Left lung (tissue), 4 donors: ENCODE measurements at regions not wholly inside any gene's neighbourhood (a gene's known extent, or its start where the extent isn't known, plus 50 kb on each side); places are given as distances from the start of the nearest gene placed in this dataset.

Source experiments
- ATAC-seq: fragments of 200-7000 bp; cut with Tn5 transposase; one replicate; pipeline ENCODE4 v1.9.1; 2020; ENCODE audit warnings: moderate library complexity
- DNase-seq, 4 donors: peaks; one replicate each; pipeline ENCODE4 v3.0.0-alpha.2; 2013 to 2020
- H3K27ac ChIP-seq, 2 donors: fragments of 200-600 bp; sonication (generic) in 1 of 2; one replicate each; pipeline versions ENCODE4 v1.5.0 to v1.8.0; 2020 to 2021
- H3K27me3 ChIP-seq, 2 donors: fragments of 200-600 bp; sonication (generic) in 1 of 2; one replicate each; pipeline versions ENCODE4 v1.5.0 to v1.8.0; 2020 to 2021
- H3K36me3 ChIP-seq, 2 donors: fragments of 200-600 bp; sonication (generic) in 1 of 2; one replicate each; pipeline versions ENCODE4 v1.5.0 to v1.8.0; 2020 to 2021
- H3K4me1 ChIP-seq, 2 donors: fragments of 200-600 bp; one replicate each; pipeline ENCODE4 v1.8.0; 2021
- H3K4me3 ChIP-seq, 2 donors: fragments of 200-600 bp; sonication (generic) in 1 of 2; one replicate each; pipeline versions ENCODE4 v1.5.0 to v1.8.0; 2020 to 2021; ENCODE audit warnings: mild to moderate bottlenecking in 1 of 2
- H3K9me3 ChIP-seq, 2 donors: fragments of 200-600 bp; sonication (generic) in 1 of 2; one replicate each; pipeline versions ENCODE4 v1.5.0 to v1.8.0; 2020 to 2021
- CTCF ChIP-seq, 2 donors: fragments of 200-600 bp; sonication (generic) in 1 of 2; IDR thresholded peaks; one replicate each; pipeline versions ENCODE4 v1.5.0 to v1.8.0; 2021; ENCODE audit warnings: antibody characterized with exemption in 2 of 2
- intact Hi-C, 2 donors: fragments of 100-400 bp; cut with DNase I; formaldehyde crosslinking; loops; one replicate each; pipeline versions ENCODE4 v1.11.2 to v1.14.2; 2022
- donor health status: DM: no; HTN: yes; CAD: no.
- donor health status: DM: no; HTN: no; CAD: no.

GRCh38 chrX:6640727-6641126, 105.8 kb upstream of the VCX3A start:
- H3K9me3 ChIP-seq: no peaks in the 10 kb centered on the region
- no peak for TF ChIP-seq CTCF (IDR thresholded peaks at IDR 0.05)
- H3K27ac ChIP-seq: no peak overlapping the region
- H3K27me3 ChIP-seq: no peaks in the 10 kb centered on the region
- ATAC-seq (no peak), DNase-seq (no peak)
- intact Hi-C loops: no loop called here
- H3K36me3 ChIP-seq: no peaks in the 10 kb centered on the region
- no peaks in the 10 kb centered on the region for H3K4me1 ChIP-seq
- no peak overlapping the region for H3K4me3 ChIP-seq

- Histone ChIP-seq H3K4me1 (no peaks in the 10 kb centered on the region), H3K27me3 (no peaks in the 10 kb centered on the region), H3K4me3 (no peak overlapping the region), H3K36me3 (no peaks in the 10 kb centered on the region), H3K27ac (no peak overlapping the region), H3K9me3 (peaks cover 0 to 2% of the 10 kb centered on the region in 2 donors)
- DNase-seq: no peak
- intact Hi-C loops: no loop called here
- no peak for ATAC-seq
- no peak for TF ChIP-seq CTCF (IDR thresholded peaks at IDR 0.05)
Measured at GRCh38 chrX:6614506-6614905, 79.6 kb upstream of the VCX3A start.

- DNase-seq (no peak), ATAC-seq (no peak)
- H3K9me3 ChIP-seq: no peaks in the 10 kb centered on the region
- H3K36me3 ChIP-seq: no peaks in the 10 kb centered on the region
- H3K27me3 ChIP-seq: no peaks in the 10 kb centered on the region
- H3K4me3 ChIP-seq: no peak overlapping the region
- H3K4me1 ChIP-seq: no peaks in the 10 kb centered on the region
- H3K27ac ChIP-seq: no peak overlapping the region
- intact Hi-C loops: no loop called here
- no peak for TF ChIP-seq CTCF (IDR thresholded peaks at IDR 0.05)
Measured at GRCh38 chrX:6599230-6599860, 64.4 kb upstream of the VCX3A start.
